ENCODE measurements at regions not wholly inside any gene's neighbourhood (a gene's known extent, or its start where the extent isn't known, plus 50 kb on each side); places are given as distances from the start of the nearest gene placed in this dataset.
"Not testable (repeated sequence)": the region's sequence is repeated elsewhere in the genome, so short reads cannot be mapped to it uniquely, and the experiment has no call there.

DNA sequence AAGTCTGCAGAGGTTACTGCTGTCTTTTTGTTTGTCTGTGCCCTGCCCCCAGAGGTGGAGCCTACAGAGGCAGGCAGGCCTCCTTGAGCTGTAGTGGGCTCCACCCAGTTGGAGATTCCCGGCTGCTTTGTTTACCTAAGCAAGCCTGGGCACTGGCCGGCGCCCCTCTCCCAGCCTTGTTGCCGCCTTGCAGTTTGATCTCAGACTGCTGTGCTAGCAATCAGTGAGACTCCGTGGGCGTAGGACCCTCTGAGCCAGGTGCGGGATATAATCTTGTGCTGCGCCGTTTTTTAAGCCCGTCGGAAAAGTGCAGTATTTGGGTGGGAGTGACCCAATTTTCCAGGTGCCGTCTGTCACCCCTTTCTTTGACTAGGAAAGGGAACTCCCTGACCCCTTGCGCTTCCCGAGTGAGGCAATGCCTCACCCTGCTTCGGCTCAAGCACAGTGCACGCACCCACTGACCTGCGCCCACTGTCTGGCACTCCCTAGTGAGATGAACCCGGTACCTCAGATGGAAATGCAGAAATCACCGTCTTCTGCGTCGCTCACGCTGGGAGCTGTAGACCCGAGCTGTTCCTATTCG is 198.9 kb upstream of the ECI2 start:
- TF ChIP-seq SMARCE1 (IDR thresholded peaks at IDR 0.05); RNF2 (IDR thresholded peaks at IDR 0.05); FOXK1 (CRISPR knock-in tag; IDR thresholded peaks at IDR 0.05; ENCODE audit: borderline replicate concordance); ZNF778 (CRISPR knock-in tag; IDR thresholded peaks at IDR 0.05); MAZ (CRISPR knock-in tag; conservative IDR thresholded peaks at IDR 0.05 in 1 of 2, IDR thresholded peaks at IDR 0.05 in 1 of 2); SP2 (IDR thresholded peaks at IDR 0.05; ENCODE audit: extremely low read depth, low read depth, low read length, poor library complexity, severe bottlenecking); SIN3A (IDR thresholded peaks at IDR 0.05; ENCODE audit: borderline replicate concordance in 2 of 2, control insufficient read depth in 1 of 2, low read depth in 2 of 2, low read length in 2 of 2): not testable (repeated sequence)
- TF ChIP-seq, protein P1, sequence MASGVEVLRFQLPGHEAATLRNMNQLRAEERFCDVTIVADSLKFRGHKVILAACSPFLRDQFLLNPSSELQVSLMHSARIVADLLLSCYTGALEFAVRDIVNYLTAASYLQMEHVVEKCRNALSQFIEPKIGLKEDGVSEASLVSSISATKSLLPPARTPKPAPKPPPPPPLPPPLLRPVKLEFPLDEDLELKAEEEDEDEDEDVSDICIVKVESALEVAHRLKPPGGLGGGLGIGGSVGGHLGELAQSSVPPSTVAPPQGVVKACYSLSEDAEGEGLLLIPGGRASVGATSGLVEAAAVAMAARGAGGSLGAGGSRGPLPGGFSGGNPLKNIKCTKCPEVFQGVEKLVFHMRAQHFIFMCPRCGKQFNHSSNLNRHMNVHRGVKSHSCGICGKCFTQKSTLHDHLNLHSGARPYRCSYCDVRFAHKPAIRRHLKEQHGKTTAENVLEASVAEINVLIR (CRISPR knock-in tag; IDR thresholded peaks at IDR 0.05): not testable (repeated sequence)
- TF ChIP-seq, protein P2, sequence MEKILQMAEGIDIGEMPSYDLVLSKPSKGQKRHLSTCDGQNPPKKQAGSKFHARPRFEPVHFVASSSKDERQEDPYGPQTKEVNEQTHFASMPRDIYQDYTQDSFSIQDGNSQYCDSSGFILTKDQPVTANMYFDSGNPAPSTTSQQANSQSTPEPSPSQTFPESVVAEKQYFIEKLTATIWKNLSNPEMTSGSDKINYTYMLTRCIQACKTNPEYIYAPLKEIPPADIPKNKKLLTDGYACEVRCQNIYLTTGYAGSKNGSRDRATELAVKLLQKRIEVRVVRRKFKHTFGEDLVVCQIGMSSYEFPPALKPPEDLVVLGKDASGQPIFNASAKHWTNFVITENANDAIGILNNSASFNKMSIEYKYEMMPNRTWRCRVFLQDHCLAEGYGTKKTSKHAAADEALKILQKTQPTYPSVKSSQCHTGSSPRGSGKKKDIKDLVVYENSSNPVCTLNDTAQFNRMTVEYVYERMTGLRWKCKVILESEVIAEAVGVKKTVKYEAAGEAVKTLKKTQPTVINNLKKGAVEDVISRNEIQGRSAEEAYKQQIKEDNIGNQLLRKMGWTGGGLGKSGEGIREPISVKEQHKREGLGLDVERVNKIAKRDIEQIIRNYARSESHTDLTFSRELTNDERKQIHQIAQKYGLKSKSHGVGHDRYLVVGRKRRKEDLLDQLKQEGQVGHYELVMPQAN (IDR thresholded peaks at IDR 0.05; ENCODE audit: borderline replicate concordance): not testable (repeated sequence)
- TF ChIP-seq, protein P3, sequence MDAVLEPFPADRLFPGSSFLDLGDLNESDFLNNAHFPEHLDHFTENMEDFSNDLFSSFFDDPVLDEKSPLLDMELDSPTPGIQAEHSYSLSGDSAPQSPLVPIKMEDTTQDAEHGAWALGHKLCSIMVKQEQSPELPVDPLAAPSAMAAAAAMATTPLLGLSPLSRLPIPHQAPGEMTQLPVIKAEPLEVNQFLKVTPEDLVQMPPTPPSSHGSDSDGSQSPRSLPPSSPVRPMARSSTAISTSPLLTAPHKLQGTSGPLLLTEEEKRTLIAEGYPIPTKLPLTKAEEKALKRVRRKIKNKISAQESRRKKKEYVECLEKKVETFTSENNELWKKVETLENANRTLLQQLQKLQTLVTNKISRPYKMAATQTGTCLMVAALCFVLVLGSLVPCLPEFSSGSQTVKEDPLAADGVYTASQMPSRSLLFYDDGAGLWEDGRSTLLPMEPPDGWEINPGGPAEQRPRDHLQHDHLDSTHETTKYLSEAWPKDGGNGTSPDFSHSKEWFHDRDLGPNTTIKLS (IDR thresholded peaks at IDR 0.05; ENCODE audit: borderline replicate concordance, low read depth): not testable (repeated sequence)
- TF ChIP-seq, protein P4, sequence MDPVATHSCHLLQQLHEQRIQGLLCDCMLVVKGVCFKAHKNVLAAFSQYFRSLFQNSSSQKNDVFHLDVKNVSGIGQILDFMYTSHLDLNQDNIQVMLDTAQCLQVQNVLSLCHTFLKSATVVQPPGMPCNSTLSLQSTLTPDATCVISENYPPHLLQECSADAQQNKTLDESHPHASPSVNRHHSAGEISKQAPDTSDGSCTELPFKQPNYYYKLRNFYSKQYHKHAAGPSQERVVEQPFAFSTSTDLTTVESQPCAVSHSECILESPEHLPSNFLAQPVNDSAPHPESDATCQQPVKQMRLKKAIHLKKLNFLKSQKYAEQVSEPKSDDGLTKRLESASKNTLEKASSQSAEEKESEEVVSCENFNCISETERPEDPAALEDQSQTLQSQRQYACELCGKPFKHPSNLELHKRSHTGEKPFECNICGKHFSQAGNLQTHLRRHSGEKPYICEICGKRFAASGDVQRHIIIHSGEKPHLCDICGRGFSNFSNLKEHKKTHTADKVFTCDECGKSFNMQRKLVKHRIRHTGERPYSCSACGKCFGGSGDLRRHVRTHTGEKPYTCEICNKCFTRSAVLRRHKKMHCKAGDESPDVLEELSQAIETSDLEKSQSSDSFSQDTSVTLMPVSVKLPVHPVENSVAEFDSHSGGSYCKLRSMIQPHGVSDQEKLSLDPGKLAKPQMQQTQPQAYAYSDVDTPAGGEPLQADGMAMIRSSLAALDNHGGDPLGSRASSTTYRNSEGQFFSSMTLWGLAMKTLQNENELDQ (CRISPR knock-in tag; IDR thresholded peaks at IDR 0.05; ENCODE audit: borderline replicate concordance): not testable (repeated sequence)

All from K562 (cell line).